Liver (tissue), 8 donors: ENCODE measurements at regions not wholly inside any gene's neighbourhood (a gene's known extent, or its start where the extent isn't known, plus 50 kb on each side); places are given as distances from the start of the nearest gene placed in this dataset.

Experiments
- DNase-seq: peaks from one replicate; pipeline ENCODE4 v3.0.0-alpha.2; 2017; ENCODE audit warnings: low spot score
- H3K27ac ChIP-seq, 2 donors: one replicate each; pipeline ENCODE4 v1.7.0; 2013; ENCODE audit warnings: inconsistent platforms in 2 of 2, low read length in 2 of 2, control low read depth in 1 of 2, low read depth in 1 of 2, mild to moderate bottlenecking in 1 of 2
- H3K27me3 ChIP-seq, 4 donors: one replicate each; pipeline versions ENCODE4 v1.6.1 to v1.7.0; 2013; ENCODE audit warnings: low read length in 3 of 4, inconsistent platforms in 1 of 4, mild to moderate bottlenecking in 1 of 4, moderate library complexity in 1 of 4; ENCODE audit not compliant: control insufficient read depth in 4 of 4, insufficient read depth in 4 of 4
- H3K36me3 ChIP-seq, 4 donors: one replicate each; pipeline versions ENCODE4 v1.6.1 to v1.7.0; 2013; ENCODE audit warnings: low read length in 3 of 4, mild to moderate bottlenecking in 3 of 4, low read depth in 1 of 4, moderate library complexity in 1 of 4; ENCODE audit not compliant: control insufficient read depth in 4 of 4, insufficient read depth in 3 of 4
- H3K4me1 ChIP-seq, 4 donors: one replicate each; pipeline versions ENCODE4 v1.6.1 to v1.7.0; 2013; ENCODE audit warnings: low read length in 3 of 4, mild to moderate bottlenecking in 3 of 4, moderate library complexity in 1 of 4; ENCODE audit not compliant: control insufficient read depth in 4 of 4, insufficient read depth in 4 of 4
- H3K4me3 ChIP-seq, 3 donors: one replicate each; pipeline versions ENCODE4 v1.6.1 to v1.7.0; 2013; ENCODE audit warnings: low read length in 3 of 3, control low read depth in 1 of 3, low read depth in 1 of 3, mild to moderate bottlenecking in 1 of 3
- H3K9ac ChIP-seq, 2 donors: one replicate each; pipeline ENCODE4 v1.7.0; 2013; ENCODE audit warnings: low read length in 2 of 2, mild to moderate bottlenecking in 2 of 2, moderate library complexity in 2 of 2, control low read depth in 1 of 2, low read depth in 1 of 2
- H3K9me3 ChIP-seq, 4 donors: one replicate each; pipeline versions ENCODE4 v1.6.1 to v1.7.0; 2013; ENCODE audit warnings: low read length in 3 of 4; ENCODE audit not compliant: control insufficient read depth in 4 of 4
- EGR1 ChIP-seq, 2 donors: IDR thresholded peaks; 2 replicates each; pipeline ENCODE4 v1.6.1; 2016 to 2018; ENCODE audit warnings: antibody characterized with exemption in 2 of 2, low read depth in 2 of 2
- FOXA1 ChIP-seq: IDR thresholded peaks from 2 replicates; pipeline ENCODE4 v1.6.1; 2016; ENCODE audit warnings: antibody characterized with exemption
- FOXA2 ChIP-seq: IDR thresholded peaks from 2 replicates; pipeline ENCODE4 v1.6.1; 2016; ENCODE audit warnings: antibody characterized with exemption
- HNF4A ChIP-seq, 2 donors: conservative IDR thresholded peaks; 2 replicates each; pipeline ENCODE4 v1.6.1; 2016; ENCODE audit warnings: antibody characterized with exemption in 2 of 2, mild to moderate bottlenecking in 2 of 2
- MAX ChIP-seq: IDR thresholded peaks from 2 replicates; pipeline ENCODE4 v1.6.1; 2016; ENCODE audit warnings: antibody characterized with exemption
- NR2F2 ChIP-seq: IDR thresholded peaks from 2 replicates; pipeline ENCODE4 v1.6.1; 2016; ENCODE audit warnings: antibody characterized with exemption
- RAD21 ChIP-seq, 2 donors: IDR thresholded peaks; 2 replicates each; pipeline ENCODE4 v1.6.1; 2016; ENCODE audit warnings: antibody characterized with exemption in 2 of 2, mild to moderate bottlenecking in 2 of 2
- RXRA ChIP-seq, 2 donors: IDR thresholded peaks; 2 replicates each; pipeline ENCODE4 v1.6.1; 2017 to 2018; ENCODE audit warnings: antibody characterized with exemption in 2 of 2, mild to moderate bottlenecking in 1 of 2
- YY1 ChIP-seq: IDR thresholded peaks from 2 replicates; pipeline ENCODE4 v1.6.1; 2016; ENCODE audit warnings: antibody characterized with exemption, mild to moderate bottlenecking
- WGBS: extraction: QIAGEN DNeasy Blood & Tissue Kit; methylation state at CpG from one replicate; pipeline ENCODE4 v1.1.7; 2013; 5-methylcytosine and 5-hydroxymethylcytosine counted together
- TF ChIP-seq, protein P1 (sequence below): fragments of 150-350 bp; IDR thresholded peaks from 2 replicates; pipeline ENCODE4 v1.5.1; 2017; ENCODE audit warnings: improper control_type of control experiment, low read depth, low read length; ENCODE audit not compliant: missing input control
- TF ChIP-seq, protein P2 (sequence below): IDR thresholded peaks from 2 replicates; pipeline ENCODE4 v1.6.1; 2016; ENCODE audit warnings: antibody characterized with exemption, mild to moderate bottlenecking
- donor health status: healthy.
- donor health status: healthy.
- donor health status: healthy.
- donor health status: healthy.
- donor health status: healthy.

DNA sequence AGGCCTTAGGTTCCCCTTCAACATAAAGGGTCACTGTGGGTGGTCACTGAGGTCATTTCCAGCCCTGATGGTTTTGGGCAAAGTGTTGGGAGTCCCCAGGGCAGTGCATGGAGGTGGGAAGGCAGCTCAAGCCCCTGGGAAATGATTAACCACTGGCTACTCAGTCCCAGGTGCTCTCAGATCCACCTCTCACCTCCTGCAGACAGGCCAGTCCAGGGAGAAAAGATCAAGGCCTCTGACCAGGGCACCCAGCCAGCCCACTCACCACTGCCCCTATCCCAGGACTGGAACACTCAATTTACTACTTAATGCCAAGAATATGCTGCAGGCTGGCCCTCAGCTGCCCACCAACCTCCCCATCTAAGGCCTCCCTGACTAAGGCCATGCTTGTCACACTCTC is 1307.9 kb downstream of the UQCRFS1 start (continued):
- TF ChIP-seq, protein P1, sequence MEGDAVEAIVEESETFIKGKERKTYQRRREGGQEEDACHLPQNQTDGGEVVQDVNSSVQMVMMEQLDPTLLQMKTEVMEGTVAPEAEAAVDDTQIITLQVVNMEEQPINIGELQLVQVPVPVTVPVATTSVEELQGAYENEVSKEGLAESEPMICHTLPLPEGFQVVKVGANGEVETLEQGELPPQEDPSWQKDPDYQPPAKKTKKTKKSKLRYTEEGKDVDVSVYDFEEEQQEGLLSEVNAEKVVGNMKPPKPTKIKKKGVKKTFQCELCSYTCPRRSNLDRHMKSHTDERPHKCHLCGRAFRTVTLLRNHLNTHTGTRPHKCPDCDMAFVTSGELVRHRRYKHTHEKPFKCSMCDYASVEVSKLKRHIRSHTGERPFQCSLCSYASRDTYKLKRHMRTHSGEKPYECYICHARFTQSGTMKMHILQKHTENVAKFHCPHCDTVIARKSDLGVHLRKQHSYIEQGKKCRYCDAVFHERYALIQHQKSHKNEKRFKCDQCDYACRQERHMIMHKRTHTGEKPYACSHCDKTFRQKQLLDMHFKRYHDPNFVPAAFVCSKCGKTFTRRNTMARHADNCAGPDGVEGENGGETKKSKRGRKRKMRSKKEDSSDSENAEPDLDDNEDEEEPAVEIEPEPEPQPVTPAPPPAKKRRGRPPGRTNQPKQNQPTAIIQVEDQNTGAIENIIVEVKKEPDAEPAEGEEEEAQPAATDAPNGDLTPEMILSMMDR, result no peak
- peak in 1 of 2 donors; percentile 30 for TF ChIP-seq RXRA (IDR thresholded peaks at IDR 0.05)

- H3K9ac ChIP-seq, result no peak overlapping the region
- DNase-seq, result no peak
- H3K27ac ChIP-seq, result no peak overlapping the region
- 71% methylated on average over 3 of the region's 3 CpGs for WGBS
- H3K27me3 ChIP-seq, result no peaks in the 10 kb centered on the region
- TF ChIP-seq RXRA (IDR thresholded peaks at IDR 0.05) (peak in 1 of 2 donors; percentile 43), EGR1 (IDR thresholded peaks at IDR 0.05; ENCODE audit: low read depth in 2 of 2) (no peak), NR2F2 (no peak), HNF4A (conservative IDR thresholded peaks at IDR 0.05) (peak in 1 of 2 donors; percentile 25)
- TF ChIP-seq, protein P2, sequence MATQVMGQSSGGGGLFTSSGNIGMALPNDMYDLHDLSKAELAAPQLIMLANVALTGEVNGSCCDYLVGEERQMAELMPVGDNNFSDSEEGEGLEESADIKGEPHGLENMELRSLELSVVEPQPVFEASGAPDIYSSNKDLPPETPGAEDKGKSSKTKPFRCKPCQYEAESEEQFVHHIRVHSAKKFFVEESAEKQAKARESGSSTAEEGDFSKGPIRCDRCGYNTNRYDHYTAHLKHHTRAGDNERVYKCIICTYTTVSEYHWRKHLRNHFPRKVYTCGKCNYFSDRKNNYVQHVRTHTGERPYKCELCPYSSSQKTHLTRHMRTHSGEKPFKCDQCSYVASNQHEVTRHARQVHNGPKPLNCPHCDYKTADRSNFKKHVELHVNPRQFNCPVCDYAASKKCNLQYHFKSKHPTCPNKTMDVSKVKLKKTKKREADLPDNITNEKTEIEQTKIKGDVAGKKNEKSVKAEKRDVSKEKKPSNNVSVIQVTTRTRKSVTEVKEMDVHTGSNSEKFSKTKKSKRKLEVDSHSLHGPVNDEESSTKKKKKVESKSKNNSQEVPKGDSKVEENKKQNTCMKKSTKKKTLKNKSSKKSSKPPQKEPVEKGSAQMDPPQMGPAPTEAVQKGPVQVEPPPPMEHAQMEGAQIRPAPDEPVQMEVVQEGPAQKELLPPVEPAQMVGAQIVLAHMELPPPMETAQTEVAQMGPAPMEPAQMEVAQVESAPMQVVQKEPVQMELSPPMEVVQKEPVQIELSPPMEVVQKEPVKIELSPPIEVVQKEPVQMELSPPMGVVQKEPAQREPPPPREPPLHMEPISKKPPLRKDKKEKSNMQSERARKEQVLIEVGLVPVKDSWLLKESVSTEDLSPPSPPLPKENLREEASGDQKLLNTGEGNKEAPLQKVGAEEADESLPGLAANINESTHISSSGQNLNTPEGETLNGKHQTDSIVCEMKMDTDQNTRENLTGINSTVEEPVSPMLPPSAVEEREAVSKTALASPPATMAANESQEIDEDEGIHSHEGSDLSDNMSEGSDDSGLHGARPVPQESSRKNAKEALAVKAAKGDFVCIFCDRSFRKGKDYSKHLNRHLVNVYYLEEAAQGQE, result no peak
- no peak overlapping the region for H3K4me3 ChIP-seq
- H3K9me3 ChIP-seq, result no peaks in the 10 kb centered on the region
- no peaks in the 10 kb centered on the region for H3K4me1 ChIP-seq
- H3K36me3 ChIP-seq, result no peaks in the 10 kb centered on the region
Measured at GRCh38 chr19:27901078-27901477, 1311.9 kb downstream of the UQCRFS1 start.

- H3K4me1 ChIP-seq, result no peaks in the 10 kb centered on the region
- no peaks in the 10 kb centered on the region for H3K36me3 ChIP-seq
- no peaks in the 10 kb centered on the region for H3K9me3 ChIP-seq
- no peak for TF ChIP-seq FOXA2
- no peak for TF ChIP-seq RAD21 (IDR thresholded peaks at IDR 0.05)
- no peak for TF ChIP-seq YY1
- no peak for TF ChIP-seq MAX
- TF ChIP-seq FOXA1, result no peak
- no peak for TF ChIP-seq NR2F2
- no peak for TF ChIP-seq HNF4A (conservative IDR thresholded peaks at IDR 0.05)
- H3K9ac ChIP-seq, result no peak overlapping the region
- H3K27ac ChIP-seq, result no peak overlapping the region
- DNase-seq, result no peak
- no peaks in the 10 kb centered on the region for H3K27me3 ChIP-seq
- 70% methylated on average over 1 of the region's 1 CpG for WGBS
- H3K4me3 ChIP-seq, result no peak overlapping the region
Measured at GRCh38 chr19:27896091-27896490, 1316.9 kb downstream of the UQCRFS1 start.
